ENCODE measurements at regions not wholly inside any gene's neighbourhood (a gene's known extent, or its start where the extent isn't known, plus 50 kb on each side); places are given as distances from the start of the nearest gene placed in this dataset.

DNA sequence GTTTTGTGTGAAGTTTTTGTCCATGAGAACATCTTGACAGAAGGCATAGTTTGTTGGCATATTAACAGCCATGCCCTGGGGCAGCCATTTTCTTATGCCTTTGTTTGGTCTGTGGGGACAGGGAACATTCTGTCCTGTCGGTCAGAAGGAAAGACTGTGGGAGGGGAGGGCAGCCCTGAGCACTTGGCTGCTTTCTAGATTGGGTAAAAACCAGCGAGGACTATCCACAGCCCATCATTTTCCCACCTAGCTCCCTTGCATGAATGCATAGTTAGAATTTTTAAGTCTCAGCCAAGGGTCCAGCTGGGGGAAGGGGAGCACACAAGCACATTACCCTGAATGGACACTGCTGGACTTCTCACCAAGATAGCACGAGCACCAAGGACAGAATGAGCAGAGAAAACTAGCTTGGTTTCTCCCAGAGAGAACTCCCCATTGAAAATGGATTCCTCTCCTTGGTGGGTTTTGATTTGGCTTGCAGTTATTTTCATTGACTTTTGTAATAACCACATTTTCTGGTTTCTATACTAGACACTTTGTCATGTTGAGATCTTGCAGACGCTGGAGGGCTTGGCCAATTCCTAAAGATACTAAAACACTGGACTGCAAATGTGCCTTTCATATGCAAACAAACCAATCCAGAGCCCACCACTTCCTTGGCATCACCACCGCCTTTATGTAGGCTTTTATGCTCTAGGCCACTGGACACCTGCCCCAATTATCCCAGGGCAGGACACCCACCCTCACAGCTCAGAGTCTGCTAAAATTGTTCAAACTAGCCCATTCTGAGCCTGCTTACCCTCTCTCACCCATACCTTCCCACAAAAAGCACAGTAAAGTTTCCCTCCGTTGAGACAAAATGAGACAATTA, 129.9 kb downstream of the BOD1 start:
- no peak for TF ChIP-seq CTCF (IDR thresholded peaks at IDR 0.05)
- TF ChIP-seq POLR2A (IDR thresholded peaks at IDR 0.05) = no peak
- TF ChIP-seq EP300 (IDR thresholded peaks at IDR 0.05) = peak; percentile 75
- TF ChIP-seq POLR2AphosphoS5 (IDR thresholded peaks at IDR 0.05) = no peak

Measured in stomach (tissue), 4 donors.